SK-N-SH treated with all-trans-retinoic acid at 6 μM for 48 hours (cell line): ENCODE measurements at regions not wholly inside any gene's neighbourhood (a gene's known extent, or its start where the extent isn't known, plus 50 kb on each side); places are given as distances from the start of the nearest gene placed in this dataset.
"Not testable (repeated sequence)": the region's sequence is repeated elsewhere in the genome, so short reads cannot be mapped to it uniquely, and the experiment has no call there.

Experiments
- ATAC-seq: fragments of 200-7000 bp; cut with Tn5 transposase; 3 replicates; pipeline ENCODE4 v1.9.1; 2020; ENCODE audit warnings: mild to moderate bottlenecking, moderate library complexity
- BACH2 ChIP-seq: fragments of 250-450 bp; sonication (Bioruptor Pico); IDR thresholded peaks from 2 replicates; pipeline ENCODE4 v1.9.0; 2021; ENCODE audit warnings: mild to moderate bottlenecking, borderline replicate concordance
- CREB5 ChIP-seq: fragments of 250-450 bp; sonication (Bioruptor Pico); IDR thresholded peaks from 2 replicates; pipeline ENCODE4 v1.5.1; 2020; ENCODE audit warnings: low read depth, mild to moderate bottlenecking, moderate library complexity
- CSRNP3 ChIP-seq: fragments of 250-450 bp; sonication (Bioruptor Pico); IDR thresholded peaks from 2 replicates; pipeline ENCODE4 v1.5.1; 2021; ENCODE audit warnings: mild to moderate bottlenecking, moderate library complexity
- ESRRG ChIP-seq: fragments of 250-450 bp; sonication (Bioruptor Pico); IDR thresholded peaks from 2 replicates; pipeline ENCODE4 v1.6.1; 2021; ENCODE audit warnings: mild to moderate bottlenecking
- ISL1 ChIP-seq: fragments of 250-450 bp; sonication (Bioruptor Pico); IDR thresholded peaks from 2 replicates; pipeline ENCODE4 v2.1.2; 2022; ENCODE audit warnings: mild to moderate bottlenecking, moderate library complexity
- OSR1 ChIP-seq: fragments of 250-450 bp; sonication (Bioruptor Pico); IDR thresholded peaks from 2 replicates; pipeline ENCODE4 v1.8.0; 2022; ENCODE audit warnings: moderate library complexity, mild to moderate bottlenecking, inconsistent platforms
- PATZ1 ChIP-seq: fragments of 250-450 bp; sonication (Bioruptor Pico); IDR thresholded peaks from 2 replicates; pipeline ENCODE4 v1.8.0; 2020; ENCODE audit warnings: mild to moderate bottlenecking, moderate library complexity, borderline replicate concordance
- PPARA ChIP-seq: fragments of 250-450 bp; sonication (Bioruptor Pico); IDR thresholded peaks from 2 replicates; pipeline ENCODE4 v1.5.0; 2020; ENCODE audit warnings: mild to moderate bottlenecking, borderline replicate concordance
- RARB ChIP-seq: fragments of 250-450 bp; sonication (Bioruptor Pico); IDR thresholded peaks from 2 replicates; pipeline ENCODE4 v1.8.0; 2021; ENCODE audit warnings: mild to moderate bottlenecking, moderate library complexity
- SNAI2 ChIP-seq: fragments of 250-450 bp; sonication (Bioruptor Pico); IDR thresholded peaks from 2 replicates; pipeline ENCODE4 v1.5.0; 2020; ENCODE audit warnings: mild to moderate bottlenecking, moderate library complexity
- TOX ChIP-seq: fragments of 250-450 bp; sonication (Bioruptor Pico); IDR thresholded peaks from 2 replicates; pipeline ENCODE4 v1.8.0; 2021; ENCODE audit warnings: mild to moderate bottlenecking, moderate library complexity, borderline replicate concordance
- ZC3H10 ChIP-seq: fragments of 250-450 bp; sonication (Bioruptor Pico); IDR thresholded peaks from 2 replicates; pipeline ENCODE4 v1.5.1; 2021; ENCODE audit warnings: mild to moderate bottlenecking, moderate library complexity
- ZFP3 ChIP-seq: fragments of 250-450 bp; sonication (Bioruptor Pico); IDR thresholded peaks from 2 replicates; pipeline ENCODE4 v1.5.0; 2020; ENCODE audit warnings: mild to moderate bottlenecking, moderate library complexity
- ZFP30 ChIP-seq: fragments of 450-650 bp; formaldehyde crosslinking; IDR thresholded peaks from 2 replicates; pipeline ENCODE4 v1.5.0; 2022; ENCODE audit warnings: mild to moderate bottlenecking, moderate library complexity
- ZNF565 ChIP-seq: fragments of 450-650 bp; formaldehyde crosslinking; conservative IDR thresholded peaks from 2 replicates; pipeline ENCODE4 v1.5.0; 2020; ENCODE audit warnings: low read depth, mild to moderate bottlenecking, moderate library complexity
- ZNF8 ChIP-seq: fragments of 450-650 bp; formaldehyde crosslinking; IDR thresholded peaks from 2 replicates; pipeline ENCODE4 v1.5.0; 2020; ENCODE audit warnings: mild to moderate bottlenecking, moderate library complexity

GRCh38 chr10:2197663-2198062, 460.3 kb upstream of the ADARB2 start (continued):
- no peak for TF ChIP-seq PPARA

- no peak for ATAC-seq
- TF ChIP-seq PATZ1 (CRISPR knock-in tag): no peak
- no peak for TF ChIP-seq OSR1
- no peak for TF ChIP-seq ZFP3 (CRISPR knock-in tag)
- no peak for TF ChIP-seq ESRRG (CRISPR knock-in tag)
- no peak for TF ChIP-seq ZNF8 (CRISPR knock-in tag)
- no peak for TF ChIP-seq RARB
- TF ChIP-seq TOX (CRISPR knock-in tag): no peak
- TF ChIP-seq CREB5 (CRISPR knock-in tag): no peak
- no peak for TF ChIP-seq ZC3H10 (CRISPR knock-in tag)
- no peak for TF ChIP-seq ZFP30
Observed at GRCh38 chr10:2196272-2196671, 458.9 kb upstream of the ADARB2 start.

- not testable (repeated sequence) for ATAC-seq
Observed at GRCh38 chr10:2189356-2189755, 452.0 kb upstream of the ADARB2 start.

GRCh38 chr10:2188371-2188770, 451.0 kb upstream of the ADARB2 start:
- no peak for ATAC-seq

More at GRCh38 chr10:2188371-2188770, 451.0 kb upstream of the ADARB2 start:
- TF ChIP-seq ZNF565 (no peak), ZNF8 (CRISPR knock-in tag) (no peak), BACH2 (CRISPR knock-in tag) (no peak), PATZ1 (CRISPR knock-in tag) (no peak), ZFP30 (no peak), SNAI2 (CRISPR knock-in tag) (no peak), CSRNP3 (no peak), ZFP3 (CRISPR knock-in tag) (no peak), CREB5 (CRISPR knock-in tag) (no peak), ISL1 (CRISPR knock-in tag) (no peak), PPARA (no peak)
